ENCODE measurements at regions not wholly inside any gene's neighbourhood (a gene's known extent, or its start where the extent isn't known, plus 50 kb on each side); places are given as distances from the start of the nearest gene placed in this dataset.
"Not testable (repeated sequence)": the region's sequence is repeated elsewhere in the genome, so short reads cannot be mapped to it uniquely, and the experiment has no call there.

GRCh38 chr5:107010060-107010459 lies 660.7 kb downstream of the EFNA5 start:
- no peak for DNase-seq (ENCODE audit: low read depth in 2 of 2, low spot score in 1 of 2)

DNA sequence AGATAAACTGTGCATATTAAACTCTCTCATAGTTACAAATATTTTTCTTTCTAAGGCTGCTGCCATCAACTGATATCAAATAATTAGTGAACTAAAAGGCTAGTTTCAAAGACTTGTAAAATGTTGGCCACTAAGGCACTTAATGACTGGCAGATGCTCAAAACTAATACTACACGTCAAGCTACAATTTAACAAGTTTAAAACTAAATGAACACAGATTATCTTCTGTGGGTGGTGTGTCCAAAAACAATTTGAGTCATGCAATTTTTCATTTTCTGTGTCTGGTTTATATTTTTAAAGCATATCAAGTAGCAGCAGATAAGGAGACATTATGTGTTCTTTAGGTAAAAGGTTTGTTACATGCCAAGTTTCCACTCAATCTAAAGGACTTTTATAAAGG lies 665.1 kb downstream of the EFNA5 start:
- DNase-seq (ENCODE audit: low read depth in 2 of 2, low spot score in 1 of 2), result no peak

GRCh38 chr5:107005161-107005560 lies 665.6 kb downstream of the EFNA5 start:
- no peak for DNase-seq (ENCODE audit: low read depth in 2 of 2, low spot score in 1 of 2)

DNA sequence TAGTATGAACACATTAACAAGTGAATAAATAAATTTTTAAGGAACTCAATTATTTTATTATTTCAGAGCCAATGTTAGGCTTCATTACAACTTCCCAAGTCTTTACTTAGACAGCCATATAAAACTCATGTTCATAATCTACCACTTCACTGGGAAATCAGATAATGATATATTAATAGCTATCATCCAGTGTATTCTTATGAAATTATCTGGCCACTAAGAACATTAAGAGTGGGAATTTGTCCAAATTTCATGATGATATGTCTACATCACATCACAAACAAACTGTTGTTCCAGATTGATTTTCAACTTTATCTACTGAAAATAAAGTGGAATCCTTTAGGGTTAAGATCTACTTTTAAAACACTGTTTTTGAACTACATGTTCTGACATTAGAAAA lies 668.6 kb downstream of the EFNA5 start:
- no peak for DNase-seq (ENCODE audit: low read depth in 2 of 2, low spot score in 1 of 2)

DNA sequence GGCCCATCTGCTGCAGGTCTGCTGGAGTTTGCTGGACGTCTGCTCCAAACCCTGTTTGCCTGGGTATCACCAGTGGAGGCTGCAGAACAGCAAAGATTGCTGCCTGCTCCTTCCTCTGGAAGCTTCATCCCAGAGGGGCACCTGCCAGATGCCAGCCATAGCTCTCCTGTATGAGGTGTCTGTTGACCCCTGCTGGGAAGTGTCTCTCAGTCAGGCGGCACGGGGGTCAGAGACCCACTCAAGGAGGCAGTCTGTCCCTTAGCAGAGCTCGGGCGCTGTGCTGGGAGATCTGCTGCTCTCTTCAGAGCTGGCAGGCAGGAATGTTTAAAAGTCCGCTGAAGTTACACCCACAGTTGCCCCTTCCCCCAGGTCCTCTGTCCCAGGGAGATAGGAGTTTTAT lies 671.2 kb downstream of the EFNA5 start:
- not testable (repeated sequence) for DNase-seq (ENCODE audit: low read depth in 2 of 2, low spot score in 1 of 2)

- DNase-seq (ENCODE audit: low read depth in 2 of 2, low spot score in 1 of 2), result no peak
Observed at GRCh38 chr5:106986006-106986405, 684.7 kb downstream of the EFNA5 start.

- DNase-seq (ENCODE audit: low read depth in 2 of 2, low spot score in 1 of 2), result no peak
Observed at GRCh38 chr5:106985174-106985573, 685.6 kb downstream of the EFNA5 start.

DNA sequence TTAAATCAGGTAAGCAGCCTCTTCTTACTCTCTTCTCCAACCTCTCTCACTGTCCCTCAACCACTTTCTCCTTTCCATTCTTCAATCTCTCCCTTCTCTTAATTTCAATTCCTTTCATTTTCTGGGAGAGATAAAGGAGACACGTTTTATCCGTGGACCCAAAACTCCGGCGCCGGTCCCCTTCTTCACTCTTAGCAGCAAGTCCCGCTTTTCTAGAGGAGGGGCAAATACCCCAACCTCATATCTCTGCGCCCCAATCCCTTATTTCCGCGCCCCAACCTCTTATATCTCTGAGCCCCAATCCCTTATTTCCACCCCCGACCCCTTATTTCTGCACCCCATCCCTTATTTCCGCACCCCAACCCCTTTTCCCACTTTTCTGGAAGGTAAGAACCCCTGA lies 691.6 kb downstream of the EFNA5 start:
- DNase-seq (ENCODE audit: low read depth in 2 of 2, low spot score in 1 of 2), result not testable (repeated sequence)

DNA sequence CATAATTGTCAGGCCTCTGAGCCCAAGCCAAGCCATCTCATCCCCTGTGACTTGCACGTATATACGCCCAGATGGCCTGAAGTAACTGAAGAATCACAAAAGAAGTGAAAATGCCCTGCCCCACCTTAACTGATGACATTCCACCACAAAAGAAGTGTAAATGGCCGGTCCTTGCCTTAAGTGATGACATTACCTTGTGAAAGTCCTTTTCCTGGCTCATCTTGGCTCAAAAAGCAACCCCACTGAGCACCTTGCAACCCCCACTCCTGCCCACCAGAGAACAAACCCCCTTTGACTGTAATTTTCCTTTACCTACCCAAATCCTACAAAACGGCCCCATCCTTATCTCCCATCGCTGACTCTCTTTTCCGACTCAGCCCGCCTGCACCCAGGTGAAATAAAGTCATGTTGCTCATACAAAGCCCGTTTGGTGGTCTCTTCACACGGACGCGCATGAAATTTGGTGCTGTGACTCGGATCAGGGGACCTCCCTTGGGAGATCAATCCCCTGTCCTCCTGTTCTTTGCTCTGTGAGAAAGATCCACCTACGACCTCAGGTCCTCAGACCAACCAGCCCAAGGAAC lies 692.1 kb downstream of the EFNA5 start:
- not testable (repeated sequence) for DNase-seq (ENCODE audit: low read depth in 2 of 2, low spot score in 1 of 2)

DNA sequence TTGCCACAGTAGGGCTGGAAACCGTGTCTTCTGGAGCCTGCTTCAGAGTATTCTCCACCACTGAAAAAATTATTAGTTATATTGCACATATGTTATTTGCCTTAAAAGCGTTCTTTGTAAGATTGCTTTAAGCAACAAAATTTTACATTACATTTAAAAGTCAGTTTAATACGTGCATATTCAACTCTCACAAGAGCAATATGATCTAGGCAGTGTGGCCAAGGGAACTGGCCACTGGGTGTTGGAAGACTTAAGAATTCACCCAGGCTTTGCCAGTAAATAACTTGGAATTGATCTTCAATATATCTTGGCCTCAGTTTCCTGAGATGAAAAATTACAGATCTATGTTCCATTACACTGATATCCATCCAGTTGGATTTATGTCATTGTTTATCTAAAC lies 694.4 kb downstream of the EFNA5 start:
- no peak for DNase-seq (ENCODE audit: low read depth in 2 of 2, low spot score in 1 of 2)

- no peak for DNase-seq (ENCODE audit: low read depth in 2 of 2, low spot score in 1 of 2)
Observed at GRCh38 chr5:106974272-106974671, 696.5 kb downstream of the EFNA5 start.

DNA sequence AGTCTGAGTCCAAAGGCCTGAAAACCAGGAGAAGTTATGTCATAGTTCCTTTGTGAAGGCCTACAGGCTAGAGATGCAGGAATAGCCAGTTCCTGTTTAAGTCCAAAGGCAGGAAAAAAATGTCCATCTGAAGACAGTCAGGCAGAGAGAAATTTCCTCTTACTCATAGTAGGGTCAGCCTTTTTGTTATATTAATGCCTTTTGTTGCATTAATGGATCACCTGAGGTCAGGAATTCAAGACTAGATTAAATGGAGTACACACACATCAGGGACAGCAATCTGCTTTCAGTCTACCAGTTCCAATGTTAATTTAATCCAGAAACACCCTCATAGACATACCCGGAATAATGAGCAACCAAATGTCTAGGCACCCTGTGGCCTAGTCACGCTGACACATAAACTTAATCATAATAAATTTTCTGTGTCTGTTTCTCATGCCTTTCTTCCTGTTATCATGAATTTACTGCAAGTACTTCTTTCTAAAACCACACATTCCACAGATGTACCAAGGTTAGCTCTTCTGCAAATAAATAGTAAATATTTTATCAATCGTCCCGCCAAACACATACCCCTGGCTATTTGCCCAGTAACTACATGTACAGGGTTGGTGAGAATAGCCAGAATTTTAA lies 703.9 kb downstream of the EFNA5 start:
- no peak for DNase-seq (ENCODE audit: low read depth in 2 of 2, low spot score in 1 of 2)

- no peak for DNase-seq (ENCODE audit: low read depth in 2 of 2, low spot score in 1 of 2)
Observed at GRCh38 chr5:106964132-106964531, 706.6 kb downstream of the EFNA5 start.

DNA sequence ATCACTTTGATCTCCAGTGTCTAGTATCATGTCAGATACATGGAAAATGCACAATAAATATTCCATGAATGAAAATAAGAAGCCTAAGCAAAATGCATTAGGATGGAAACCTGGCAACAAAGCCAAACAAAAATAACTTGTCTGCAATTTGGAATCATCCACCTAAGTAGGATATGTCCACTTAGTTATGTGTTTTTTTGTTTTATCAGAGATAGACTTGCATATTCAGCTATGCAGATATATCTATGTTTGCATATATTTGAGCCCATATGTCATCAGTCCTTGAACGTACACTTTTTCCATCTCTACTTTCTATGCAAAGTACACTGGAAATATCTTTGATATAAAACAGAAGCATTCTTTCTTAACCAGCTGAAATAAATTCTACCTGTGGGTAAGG lies 707.1 kb downstream of the EFNA5 start:
- no peak for DNase-seq (ENCODE audit: low read depth in 2 of 2, low spot score in 1 of 2)

DNA sequence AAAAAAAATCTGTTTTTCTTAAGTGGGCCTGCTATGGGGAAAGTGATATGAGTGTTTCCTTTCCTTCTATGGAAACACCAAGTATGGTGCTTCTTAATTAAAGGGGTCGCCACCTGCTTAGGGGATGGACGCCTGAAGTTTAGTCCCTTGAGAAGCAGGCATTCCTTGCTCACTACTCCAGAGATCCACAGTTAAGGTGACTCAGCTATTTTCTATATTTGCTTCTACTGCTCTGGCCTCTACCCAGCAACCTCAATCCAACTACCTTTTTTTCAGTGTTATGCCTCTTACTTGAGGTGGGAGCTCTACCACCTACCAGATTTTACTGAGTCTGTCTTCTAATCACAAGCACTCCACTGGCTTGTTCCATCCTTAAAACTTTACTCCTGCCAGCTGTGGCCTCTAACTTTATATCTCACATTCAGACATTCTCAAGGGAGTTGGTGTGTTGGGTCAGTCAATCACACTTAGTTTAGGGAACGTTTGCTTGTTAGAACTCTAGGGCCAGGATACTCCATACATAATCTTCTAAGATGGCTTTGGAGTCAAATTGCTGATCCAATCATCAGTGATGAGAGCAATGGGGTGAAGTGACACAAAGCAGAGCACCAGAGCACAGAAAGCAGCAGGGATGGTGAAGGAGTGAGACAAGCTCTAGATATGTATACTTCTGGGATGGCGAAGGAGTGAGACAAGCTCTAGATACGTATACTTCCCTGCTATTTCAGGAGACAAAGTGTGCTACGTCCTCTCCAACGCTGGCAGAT lies 708.1 kb downstream of the EFNA5 start:
- DNase-seq (ENCODE audit: low read depth in 2 of 2, low spot score in 1 of 2), result no peak

DNA sequence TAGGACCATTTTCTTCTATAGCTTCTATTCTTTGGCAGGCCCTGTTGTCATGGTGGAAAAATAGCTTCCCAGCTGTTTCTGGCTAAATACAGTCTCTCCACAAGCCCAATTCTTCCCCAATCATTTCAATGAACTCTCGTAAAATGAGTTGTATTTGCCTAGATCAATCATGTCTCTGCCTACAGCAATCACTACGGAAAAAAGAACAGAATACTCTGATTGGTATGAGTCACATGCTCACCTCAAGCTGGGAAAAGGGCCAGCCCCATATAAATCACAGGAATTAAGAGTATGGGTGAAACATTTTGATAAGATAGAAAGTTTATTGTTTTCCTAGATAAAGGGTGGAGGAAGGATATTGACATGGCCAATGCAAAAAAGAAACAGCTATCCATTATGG lies 711.4 kb downstream of the EFNA5 start:
- DNase-seq (ENCODE audit: low read depth in 2 of 2, low spot score in 1 of 2), result no peak

DNA sequence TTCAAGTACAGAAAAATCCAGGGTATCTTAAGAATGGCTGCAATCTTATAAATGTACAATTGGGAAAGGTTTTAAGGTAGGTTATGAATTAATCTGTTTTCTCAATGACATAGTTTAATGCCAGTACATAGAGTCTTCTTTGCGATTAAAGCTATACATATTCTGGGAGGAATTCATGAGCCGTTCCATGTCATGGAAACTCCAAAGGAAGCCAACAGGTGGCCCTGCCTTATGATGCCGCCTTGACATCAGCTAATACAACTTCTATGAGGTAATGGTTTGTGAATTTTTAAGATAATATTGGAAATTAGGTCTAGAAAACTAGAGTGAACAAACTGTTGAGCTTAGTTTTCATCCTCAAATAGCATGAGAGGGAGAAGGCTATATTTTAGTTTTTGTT lies 713.4 kb downstream of the EFNA5 start:
- DNase-seq (ENCODE audit: low read depth in 2 of 2, low spot score in 1 of 2), result no peak

DNA sequence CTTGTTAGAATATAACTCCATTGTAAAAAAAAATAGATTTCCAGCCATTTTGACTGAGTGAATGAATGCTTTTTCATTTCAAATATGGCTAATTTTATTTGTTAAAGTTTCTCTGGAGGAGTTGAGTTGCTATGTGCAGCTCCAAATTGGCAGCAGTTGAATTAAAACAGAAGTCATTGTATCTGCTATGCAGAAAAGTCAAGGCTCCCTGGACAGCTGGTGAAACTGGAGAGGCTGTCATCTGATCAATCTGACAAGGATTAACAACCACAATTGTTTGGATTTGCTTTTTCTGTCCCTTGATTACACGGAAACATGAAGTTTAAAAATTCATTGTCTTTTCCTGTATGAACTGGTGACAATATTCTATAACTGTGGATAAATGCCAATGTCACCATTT lies 713.9 kb downstream of the EFNA5 start:
- DNase-seq (ENCODE audit: low read depth in 2 of 2, low spot score in 1 of 2), result no peak

- DNase-seq (ENCODE audit: low read depth in 2 of 2, low spot score in 1 of 2), result no peak
Observed at GRCh38 chr5:106956187-106956586, 714.5 kb downstream of the EFNA5 start.

- no peak for DNase-seq (ENCODE audit: low read depth in 2 of 2, low spot score in 1 of 2)
Observed at GRCh38 chr5:106940986-106941385, 729.8 kb downstream of the EFNA5 start.

GRCh38 chr5:106940301-106940846 lies 730.4 kb downstream of the EFNA5 start:
- DNase-seq (ENCODE audit: low read depth in 2 of 2, low spot score in 1 of 2), result no peak

DNA sequence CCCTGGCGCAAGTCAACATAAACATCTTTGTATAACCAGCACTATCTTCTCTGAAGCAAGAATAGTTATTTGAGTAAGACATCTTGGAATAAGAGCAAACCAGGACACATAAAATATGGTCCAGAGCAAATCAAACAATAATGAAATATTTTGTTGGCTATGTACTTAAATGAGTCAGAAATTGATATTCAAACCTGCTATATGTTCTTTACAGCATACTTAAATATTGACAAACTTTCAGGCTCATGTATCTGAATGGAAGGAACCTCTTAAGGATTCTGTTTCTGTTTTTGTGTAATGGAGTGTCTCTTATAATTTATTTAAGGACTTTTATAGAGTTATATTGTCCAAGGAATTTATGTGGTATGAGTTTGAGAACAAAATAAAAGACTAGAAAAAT lies 747.3 kb downstream of the EFNA5 start:
- DNase-seq (ENCODE audit: low read depth in 2 of 2, low spot score in 1 of 2), result no peak

Data from stimulated activated CD8-positive, alpha-beta memory T cell treated with anti-CD3 and anti-CD28 coated beads, Interleukin-4, amount 100 ng/mL, for 4 hours (primary cell).